ENCODE measurements at regions not wholly inside any gene's neighbourhood (a gene's known extent, or its start where the extent isn't known, plus 50 kb on each side); places are given as distances from the start of the nearest gene placed in this dataset.

DNA sequence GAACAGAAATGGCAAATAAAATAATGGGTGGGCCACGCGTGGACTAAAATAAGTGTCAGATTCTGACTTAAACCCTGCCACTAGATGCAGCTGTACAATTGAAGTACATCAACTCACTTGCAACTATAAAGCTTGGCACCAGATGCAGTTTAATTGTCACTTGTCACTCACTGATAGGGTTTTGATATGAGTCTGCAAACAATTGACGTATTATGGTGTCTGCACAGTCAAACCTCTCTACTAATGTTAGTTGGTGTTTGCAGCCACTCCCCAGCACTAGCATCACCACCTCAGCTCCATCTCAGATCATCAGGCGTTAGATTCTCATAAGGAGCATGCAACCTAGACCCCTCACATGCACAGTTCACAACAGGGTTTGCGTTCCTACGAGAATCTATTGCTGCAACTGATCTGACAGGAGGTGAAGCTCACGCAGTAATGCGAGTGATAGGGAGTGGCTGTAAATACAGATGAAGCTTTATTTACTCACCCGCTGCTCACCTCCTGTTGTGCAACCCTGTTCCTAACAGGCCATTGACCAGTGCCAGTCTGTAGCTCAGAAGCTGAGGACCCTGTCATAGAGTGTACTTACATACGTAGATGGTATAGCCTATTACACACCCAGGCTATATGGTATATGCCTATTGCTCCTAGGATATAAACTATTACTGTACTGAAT lies 72.1 kb upstream of the SEMA6A start:
- TF ChIP-seq POLR2AphosphoS5 (IDR thresholded peaks at IDR 0.05): no peak
- TF ChIP-seq POLR2A (IDR thresholded peaks at IDR 0.05): no peak
- TF ChIP-seq, protein P1, sequence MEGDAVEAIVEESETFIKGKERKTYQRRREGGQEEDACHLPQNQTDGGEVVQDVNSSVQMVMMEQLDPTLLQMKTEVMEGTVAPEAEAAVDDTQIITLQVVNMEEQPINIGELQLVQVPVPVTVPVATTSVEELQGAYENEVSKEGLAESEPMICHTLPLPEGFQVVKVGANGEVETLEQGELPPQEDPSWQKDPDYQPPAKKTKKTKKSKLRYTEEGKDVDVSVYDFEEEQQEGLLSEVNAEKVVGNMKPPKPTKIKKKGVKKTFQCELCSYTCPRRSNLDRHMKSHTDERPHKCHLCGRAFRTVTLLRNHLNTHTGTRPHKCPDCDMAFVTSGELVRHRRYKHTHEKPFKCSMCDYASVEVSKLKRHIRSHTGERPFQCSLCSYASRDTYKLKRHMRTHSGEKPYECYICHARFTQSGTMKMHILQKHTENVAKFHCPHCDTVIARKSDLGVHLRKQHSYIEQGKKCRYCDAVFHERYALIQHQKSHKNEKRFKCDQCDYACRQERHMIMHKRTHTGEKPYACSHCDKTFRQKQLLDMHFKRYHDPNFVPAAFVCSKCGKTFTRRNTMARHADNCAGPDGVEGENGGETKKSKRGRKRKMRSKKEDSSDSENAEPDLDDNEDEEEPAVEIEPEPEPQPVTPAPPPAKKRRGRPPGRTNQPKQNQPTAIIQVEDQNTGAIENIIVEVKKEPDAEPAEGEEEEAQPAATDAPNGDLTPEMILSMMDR (IDR thresholded peaks at IDR 0.05): no peak
- TF ChIP-seq EP300 (IDR thresholded peaks at IDR 0.05): no peak
